ENCODE measurements at regions not wholly inside any gene's neighbourhood (a gene's known extent, or its start where the extent isn't known, plus 50 kb on each side); places are given as distances from the start of the nearest gene placed in this dataset.

DNA sequence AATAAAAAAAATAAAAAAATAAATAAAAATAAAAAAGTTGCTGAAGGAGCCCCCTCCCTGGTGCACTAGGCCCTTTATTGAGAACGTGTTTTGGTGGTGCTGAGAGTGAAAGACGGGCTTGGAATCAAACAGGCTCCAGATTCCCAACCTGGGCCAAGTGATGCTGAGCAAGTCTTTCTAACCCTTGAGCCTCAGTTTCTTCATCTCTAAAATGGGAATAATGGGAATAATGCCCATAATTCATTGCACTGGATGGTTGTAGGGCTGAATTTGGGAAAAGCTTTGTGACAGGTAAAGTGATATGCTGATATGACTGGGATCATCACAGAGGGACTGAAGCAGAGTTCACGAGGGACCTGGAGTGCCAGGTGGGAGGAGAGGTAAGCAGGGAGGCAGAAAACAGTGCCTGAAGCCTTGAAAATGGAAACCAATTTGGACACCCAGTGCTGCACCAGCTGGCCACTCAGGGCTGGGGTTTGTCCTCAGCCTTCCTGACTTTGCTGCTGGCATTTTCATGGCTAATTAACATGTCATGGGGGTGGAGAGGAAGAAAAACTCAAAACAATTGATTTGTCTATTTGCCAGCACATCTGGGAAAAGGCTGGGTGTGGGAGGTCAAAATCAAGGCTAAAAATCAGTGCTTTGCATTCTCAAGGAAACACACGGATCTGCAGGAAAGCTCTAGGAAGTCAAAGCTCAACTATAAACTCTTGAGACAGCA, 241.3 kb downstream of the LOXHD1 start:
- Histone ChIP-seq H3K79me1 (ENCODE audit: low read depth, low read length) (no peaks in the 10 kb centered on the region), H2BK120ac (ENCODE audit: low read depth, low read length) (no peak overlapping the region), H3K23ac (ENCODE audit: low read depth, low read length, poor library complexity) (no peak overlapping the region), H3K4me3 (ENCODE audit: low read length in 2 of 2) (no peak overlapping the region), H2BK15ac (ENCODE audit: low read length) (no peak overlapping the region), H3K36me3 (replicated peaks in 1 of 2; ENCODE audit: control insufficient read depth in 2 of 2, insufficient read depth in 2 of 2, low read length in 2 of 2) (peaks cover 0 to 2% of the 10 kb centered on the region in 2 donors), H3K9me3 (replicated peaks in 1 of 2; ENCODE audit: control insufficient read depth in 2 of 2, insufficient read depth in 1 of 2, low read depth in 1 of 2, low read length in 2 of 2) (no peaks in the 10 kb centered on the region), H4K91ac (ENCODE audit: low read depth, low read length, poor library complexity) (no peak overlapping the region), H3K18ac (ENCODE audit: low read length) (no peak overlapping the region), H3K27me3 (ENCODE audit: control insufficient read depth in 3 of 3, insufficient read depth in 3 of 3, low read depth in 1 of 3, low read length in 3 of 3) (no peaks in the 10 kb centered on the region), H3K4me2 (ENCODE audit: insufficient read depth, low read length, poor library complexity, severe bottlenecking) (no peak overlapping the region), H2BK5ac (ENCODE audit: low read length) (no peak overlapping the region), H3K27ac (replicated peaks; ENCODE audit: low read length) (no peak overlapping the region), H3K14ac (ENCODE audit: low read length) (no peak overlapping the region), H4K8ac (ENCODE audit: low read depth, low read length) (no peak overlapping the region), H2AFZ (ENCODE audit: low read length) (no peak overlapping the region), H3K4ac (ENCODE audit: low read length) (no peak overlapping the region), H3K4me1 (ENCODE audit: control insufficient read depth in 2 of 2, insufficient read depth in 1 of 2, low read depth in 1 of 2, low read length in 2 of 2) (peaks cover 36 to 45% of the 10 kb centered on the region in 2 donors), H2BK12ac (ENCODE audit: low read length) (no peak overlapping the region), H2AK5ac (ENCODE audit: low read depth, low read length) (no peak overlapping the region), H3K9ac (ENCODE audit: low read depth, low read length, poor library complexity) (no peak overlapping the region)
- no CpG with 5 or more reads among the region's 4 CpGs for WGBS, 2 donors (ENCODE audit: extremely low coverage in 2 of 2, insufficient read length in 2 of 2, insufficient replicate concordance in 1 of 2)
- no peak for DNase-seq (ENCODE audit: low spot score)

DNA sequence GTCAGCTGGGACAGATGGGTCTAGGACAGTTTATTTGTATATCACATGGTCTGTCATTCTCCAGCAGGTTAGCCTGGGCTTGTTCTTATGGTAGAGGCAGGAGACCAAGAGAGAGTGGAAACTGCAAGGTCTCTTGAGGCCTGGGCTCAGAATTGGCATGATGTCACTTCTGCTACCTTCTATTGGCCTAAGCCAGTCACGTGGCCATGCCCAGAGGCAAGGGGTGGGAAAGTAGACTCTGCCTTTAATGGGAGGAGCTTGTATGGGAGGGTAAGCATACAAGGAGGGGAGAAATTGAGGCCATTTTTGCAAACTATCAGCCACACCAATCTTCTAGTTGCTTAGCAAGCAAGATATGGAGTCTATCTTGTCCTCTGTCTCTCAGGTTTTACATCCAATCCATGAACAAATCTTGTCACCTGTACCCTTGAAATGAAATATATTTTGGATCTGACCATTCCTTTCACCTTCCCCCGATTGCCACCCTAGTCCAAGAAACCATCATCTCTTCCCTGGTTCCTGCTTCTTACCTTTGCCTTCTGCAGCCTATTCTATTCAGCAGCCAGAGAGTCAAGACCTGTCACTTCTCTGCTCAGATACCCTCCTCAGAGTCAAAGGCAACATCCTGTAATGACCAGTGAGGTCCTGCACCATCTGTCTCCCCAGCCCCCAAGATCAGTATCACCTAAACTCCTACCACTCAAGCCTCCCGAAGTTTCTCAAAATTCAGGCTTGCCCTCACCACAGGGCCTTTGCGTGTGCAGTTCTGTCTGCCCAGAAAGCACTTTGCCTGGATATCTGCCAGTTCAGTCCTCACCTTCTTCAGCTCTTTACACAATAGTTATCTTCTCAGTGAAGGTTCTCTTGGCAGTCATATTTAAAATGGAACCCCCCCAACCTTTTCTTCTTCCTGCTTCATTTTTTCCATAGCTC, 240.0 kb downstream of the LOXHD1 start:
- Histone ChIP-seq H4K91ac (ENCODE audit: low read depth, low read length, poor library complexity) (no peak overlapping the region), H3K79me1 (ENCODE audit: low read depth, low read length) (no peaks in the 10 kb centered on the region), H3K36me3 (replicated peaks in 1 of 2; ENCODE audit: control insufficient read depth in 2 of 2, insufficient read depth in 2 of 2, low read length in 2 of 2) (peaks cover 2 to 5% of the 10 kb centered on the region in 2 donors), H3K4me1 (ENCODE audit: control insufficient read depth in 2 of 2, insufficient read depth in 1 of 2, low read depth in 1 of 2, low read length in 2 of 2) (peaks cover 32 to 40% of the 10 kb centered on the region in 2 donors), H3K9ac (ENCODE audit: low read depth, low read length, poor library complexity) (no peak overlapping the region), H3K23ac (ENCODE audit: low read depth, low read length, poor library complexity) (no peak overlapping the region), H2AFZ (ENCODE audit: low read length) (no peak overlapping the region), H2BK120ac (ENCODE audit: low read depth, low read length) (no peak overlapping the region), H3K4ac (ENCODE audit: low read length) (no peak overlapping the region), H3K27me3 (ENCODE audit: control insufficient read depth in 3 of 3, insufficient read depth in 3 of 3, low read depth in 1 of 3, low read length in 3 of 3) (no peaks in the 10 kb centered on the region), H3K4me3 (ENCODE audit: low read length in 2 of 2) (no peak overlapping the region), H2BK5ac (ENCODE audit: low read length) (no peak overlapping the region), H3K27ac (replicated peaks; ENCODE audit: low read length) (no peak overlapping the region), H2BK15ac (ENCODE audit: low read length) (no peak overlapping the region), H3K9me3 (replicated peaks in 1 of 2; ENCODE audit: control insufficient read depth in 2 of 2, insufficient read depth in 1 of 2, low read depth in 1 of 2, low read length in 2 of 2) (peaks cover 0 to 2% of the 10 kb centered on the region in 2 donors), H3K14ac (ENCODE audit: low read length) (no peak overlapping the region), H2AK5ac (ENCODE audit: low read depth, low read length) (no peak overlapping the region), H3K18ac (ENCODE audit: low read length) (no peak overlapping the region), H2BK12ac (ENCODE audit: low read length) (no peak overlapping the region), H4K8ac (ENCODE audit: low read depth, low read length) (no peak overlapping the region), H3K4me2 (ENCODE audit: insufficient read depth, low read length, poor library complexity, severe bottlenecking) (no peak overlapping the region)
- DNase-seq (ENCODE audit: low spot score): no peak
- no CpG with 5 or more reads among the region's 4 CpGs for WGBS, 2 donors (ENCODE audit: extremely low coverage in 2 of 2, insufficient read length in 2 of 2, insufficient replicate concordance in 1 of 2)

DNA sequence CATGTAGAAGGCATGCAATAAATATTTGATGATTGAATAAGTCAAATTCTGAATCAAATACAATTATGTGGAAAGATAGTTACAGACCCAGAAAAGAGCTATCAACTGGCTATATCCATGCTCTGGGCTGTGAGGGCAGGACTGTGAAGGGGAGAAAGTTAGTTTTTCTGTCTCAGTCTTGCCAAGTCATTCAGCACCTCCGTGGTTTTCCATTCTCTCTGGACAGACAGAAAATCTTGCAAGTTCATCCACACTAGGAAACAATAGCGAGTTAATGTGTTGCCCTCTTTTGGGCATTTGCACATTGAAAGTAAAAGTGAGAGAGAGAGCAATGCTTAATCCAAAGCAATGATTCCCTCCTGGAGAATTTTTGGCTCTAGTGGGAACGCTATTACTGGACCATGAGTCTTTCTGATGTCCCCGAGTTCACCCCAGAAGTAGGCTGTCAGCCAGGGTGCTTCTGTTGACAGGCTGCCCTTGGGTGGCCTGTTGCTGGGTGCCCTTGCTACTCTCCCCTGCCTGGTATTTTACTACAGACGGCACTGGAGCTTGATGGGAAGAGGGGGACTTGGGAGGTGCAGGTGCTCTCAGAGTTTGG, 238.3 kb downstream of the LOXHD1 start:
- Histone ChIP-seq H3K9ac (ENCODE audit: low read depth, low read length, poor library complexity) (no peak overlapping the region), H2BK120ac (ENCODE audit: low read depth, low read length) (no peak overlapping the region), H3K27ac (replicated peaks; ENCODE audit: low read length) (no peak overlapping the region), H3K23ac (ENCODE audit: low read depth, low read length, poor library complexity) (no peak overlapping the region), H3K4me3 (ENCODE audit: low read length in 2 of 2) (no peak overlapping the region), H2BK5ac (ENCODE audit: low read length) (no peak overlapping the region), H3K4me2 (ENCODE audit: insufficient read depth, low read length, poor library complexity, severe bottlenecking) (no peak overlapping the region), H3K36me3 (replicated peaks in 1 of 2; ENCODE audit: control insufficient read depth in 2 of 2, insufficient read depth in 2 of 2, low read length in 2 of 2) (peaks cover 2 to 5% of the 10 kb centered on the region in 2 donors), H2AFZ (ENCODE audit: low read length) (no peak overlapping the region), H3K4me1 (ENCODE audit: control insufficient read depth in 2 of 2, insufficient read depth in 1 of 2, low read depth in 1 of 2, low read length in 2 of 2) (peaks cover 23 to 24% of the 10 kb centered on the region in 2 donors), H4K91ac (ENCODE audit: low read depth, low read length, poor library complexity) (no peak overlapping the region), H3K27me3 (ENCODE audit: control insufficient read depth in 3 of 3, insufficient read depth in 3 of 3, low read depth in 1 of 3, low read length in 3 of 3) (no peaks in the 10 kb centered on the region), H2BK15ac (ENCODE audit: low read length) (no peak overlapping the region), H3K4ac (ENCODE audit: low read length) (no peak overlapping the region), H3K9me3 (replicated peaks in 1 of 2; ENCODE audit: control insufficient read depth in 2 of 2, insufficient read depth in 1 of 2, low read depth in 1 of 2, low read length in 2 of 2) (peaks cover 0 to 2% of the 10 kb centered on the region in 2 donors), H3K14ac (ENCODE audit: low read length) (no peak overlapping the region), H3K79me1 (ENCODE audit: low read depth, low read length) (no peaks in the 10 kb centered on the region), H4K8ac (ENCODE audit: low read depth, low read length) (no peak overlapping the region), H2AK5ac (ENCODE audit: low read depth, low read length) (no peak overlapping the region), H3K18ac (ENCODE audit: low read length) (no peak overlapping the region), H2BK12ac (ENCODE audit: low read length) (no peak overlapping the region)
- WGBS, 2 donors (ENCODE audit: extremely low coverage in 2 of 2, insufficient read length in 2 of 2, insufficient replicate concordance in 1 of 2): no CpG with 5 or more reads among the region's 5 CpGs
- no peak for DNase-seq (ENCODE audit: low spot score)
